Mesenchymal stem cell (in vitro differentiated cells and primary cell): ENCODE measurements at regions not wholly inside any gene's neighbourhood (a gene's known extent, or its start where the extent isn't known, plus 50 kb on each side); places are given as distances from the start of the nearest gene placed in this dataset.

Experiments
- DNase-seq: peaks from one replicate; pipeline ENCODE4 v3.0.0-alpha.2; 2013
- H2AFZ ChIP-seq: one replicate; pipeline ENCODE4 v1.6.1; 2013; ENCODE audit warnings: low read depth, mild to moderate bottlenecking, control low read depth, inconsistent platforms, low read length, moderate library complexity
- H2AK5ac ChIP-seq: 2 replicates; pipeline ENCODE4 v1.6.1; 2013; ENCODE audit warnings: low read length, moderate library complexity, mild to moderate bottlenecking, inconsistent platforms; ENCODE audit not compliant: severe bottlenecking
- H2BK120ac ChIP-seq: one replicate; pipeline ENCODE4 v1.6.1; 2013; ENCODE audit warnings: low read depth, mild to moderate bottlenecking, inconsistent platforms, low read length, moderate library complexity
- H2BK12ac ChIP-seq, 2 experiments: one replicate each; pipeline ENCODE4 v1.6.1; 2013; ENCODE audit warnings: inconsistent platforms in 2 of 2, low read length in 2 of 2, mild to moderate bottlenecking in 2 of 2, moderate library complexity in 2 of 2, control low read depth in 1 of 2
- H2BK15ac ChIP-seq: one replicate; pipeline ENCODE4 v1.6.1; 2013; ENCODE audit warnings: mild to moderate bottlenecking, low read depth, inconsistent platforms; ENCODE audit not compliant: poor library complexity, severe bottlenecking
- H2BK5ac ChIP-seq: 2 replicates; pipeline ENCODE4 v1.6.1; 2013; ENCODE audit warnings: low read depth, mild to moderate bottlenecking, low read length, control low read depth, inconsistent platforms; ENCODE audit not compliant: poor library complexity, severe bottlenecking
- H3K14ac ChIP-seq, 2 experiments: one replicate each; pipeline ENCODE4 v1.6.1; 2013; ENCODE audit warnings: inconsistent platforms in 2 of 2, low read length in 2 of 2, control low read depth in 1 of 2, mild to moderate bottlenecking in 1 of 2, moderate library complexity in 1 of 2
- H3K18ac ChIP-seq, 2 experiments: one replicate each; pipeline ENCODE4 v1.6.1; 2013; ENCODE audit warnings: inconsistent platforms in 2 of 2, low read length in 2 of 2, control low read depth in 1 of 2, low read depth in 1 of 2, mild to moderate bottlenecking in 1 of 2
- H3K23ac ChIP-seq, 2 experiments: one replicate each; pipeline ENCODE4 v1.6.1; 2013; ENCODE audit warnings: inconsistent platforms in 2 of 2, low read length in 2 of 2, mild to moderate bottlenecking in 2 of 2, moderate library complexity in 2 of 2, control low read depth in 1 of 2
- H3K27ac ChIP-seq: 2 replicates; pipeline ENCODE4 v1.5.1; 2013; ENCODE audit warnings: mild to moderate bottlenecking, moderate library complexity, low read length, control low read depth, inconsistent platforms; ENCODE audit not compliant: poor library complexity, severe bottlenecking
- H3K27me3 ChIP-seq, 2 experiments: 2 replicates each; pipeline versions ENCODE4 v1.6.1 to v1.7.0; 2013; ENCODE audit warnings: low read length in 2 of 2, mild to moderate bottlenecking in 2 of 2, moderate library complexity in 2 of 2, control low read depth in 1 of 2, inconsistent platforms in 1 of 2; ENCODE audit not compliant: control insufficient read depth in 1 of 2, insufficient read depth in 1 of 2
- H3K36me3 ChIP-seq, 2 experiments: 2 replicates each; pipeline versions ENCODE4 v1.6.1 to v1.7.0; 2013; ENCODE audit warnings: low read length in 2 of 2, control low read depth in 1 of 2, inconsistent platforms in 1 of 2, low read depth in 1 of 2, mild to moderate bottlenecking in 1 of 2; ENCODE audit not compliant: insufficient read depth in 2 of 2, control insufficient read depth in 1 of 2
- H3K4ac ChIP-seq, 2 experiments: one replicate each; pipeline ENCODE4 v1.6.1; 2013; ENCODE audit warnings: inconsistent platforms in 2 of 2, low read length in 2 of 2, mild to moderate bottlenecking in 2 of 2, moderate library complexity in 2 of 2, control low read depth in 1 of 2, low read depth in 1 of 2
- H3K4me1 ChIP-seq: 2 replicates; pipeline ENCODE4 v1.6.1; 2013; ENCODE audit warnings: low read depth, low read length, control low read depth; ENCODE audit not compliant: control insufficient read depth, insufficient read depth
- H3K4me2 ChIP-seq: 2 replicates; pipeline ENCODE4 v1.6.1; 2013; ENCODE audit warnings: low read length, mild to moderate bottlenecking, inconsistent platforms; ENCODE audit not compliant: poor library complexity, severe bottlenecking
- H3K4me3 ChIP-seq, 2 experiments: 2 replicates each; pipeline versions ENCODE4 v1.5.1 to v1.7.0; 2013; ENCODE audit warnings: low read length in 2 of 2, mild to moderate bottlenecking in 2 of 2, control low read depth in 1 of 2, low read depth in 1 of 2; ENCODE audit not compliant: insufficient read depth in 1 of 2
- H3K79me1 ChIP-seq: replicated peaks from 2 replicates; pipeline ENCODE4 v1.6.1; 2013; ENCODE audit warnings: mild to moderate bottlenecking, control low read depth, low read length, inconsistent platforms; ENCODE audit not compliant: poor library complexity, severe bottlenecking
- H3K9ac ChIP-seq: 2 replicates; pipeline ENCODE4 v1.7.0; 2013; ENCODE audit warnings: mild to moderate bottlenecking, low read length, moderate library complexity
- H3K9me3 ChIP-seq: 2 replicates; pipeline ENCODE4 v1.7.0; 2013; ENCODE audit warnings: mild to moderate bottlenecking, low read length; ENCODE audit not compliant: control insufficient read depth
- H4K8ac ChIP-seq: one replicate; pipeline ENCODE4 v1.6.1; 2013; ENCODE audit warnings: inconsistent platforms, mild to moderate bottlenecking, low read length, moderate library complexity
- H4K91ac ChIP-seq: one replicate; pipeline ENCODE4 v1.6.1; 2013; ENCODE audit warnings: mild to moderate bottlenecking, low read length, inconsistent platforms
- WGBS: methylation state at CpG from one replicate; pipeline ENCODE4 v1.1.7; 2013; ENCODE audit warnings: mixed read lengths; 5-methylcytosine and 5-hydroxymethylcytosine counted together

DNA sequence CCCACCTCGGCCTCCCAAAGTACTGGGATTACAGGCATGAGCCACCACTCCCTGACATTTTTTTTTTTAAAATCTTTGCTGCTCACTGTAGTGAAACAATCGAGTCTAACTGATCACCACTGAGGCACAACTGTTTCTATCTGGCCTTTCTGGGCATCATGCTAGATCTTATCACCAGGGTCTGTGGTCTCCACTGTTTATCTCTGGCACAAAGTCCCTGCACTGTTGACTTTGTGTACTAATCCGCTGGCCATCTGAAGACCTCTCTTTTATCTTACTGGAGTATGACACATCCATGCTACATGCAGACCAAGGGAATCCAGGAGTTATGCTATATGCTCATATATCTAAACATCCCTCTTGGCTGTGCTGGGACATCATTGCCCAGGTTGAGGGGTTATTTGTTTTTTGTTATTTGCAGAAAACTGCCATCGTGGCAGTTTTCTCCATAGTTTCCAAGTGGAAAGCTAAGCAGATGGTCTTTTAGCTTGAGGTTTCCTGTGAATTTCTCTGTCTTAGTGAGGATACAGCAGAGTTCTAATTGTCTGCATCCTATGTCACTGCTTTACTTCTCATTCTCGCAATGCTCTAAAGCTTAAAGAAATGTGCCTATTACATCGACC lies 456.9 kb downstream of the CCER1 start:
- no peak overlapping the region for H3K4ac ChIP-seq
- H3K14ac ChIP-seq = no peak overlapping the region
- H3K9me3 ChIP-seq = no peaks in the 10 kb centered on the region
- no peaks in the 10 kb centered on the region for H3K4me1 ChIP-seq
- H2BK15ac ChIP-seq = no peak overlapping the region
- H3K27me3 ChIP-seq = no peaks in the 10 kb centered on the region
- no peak overlapping the region for H3K18ac ChIP-seq
- H3K27ac ChIP-seq = no peak overlapping the region
- H2AFZ ChIP-seq = no peak overlapping the region
- H3K4me3 ChIP-seq = no peak overlapping the region
- 85% methylated on average over 4 of the region's 6 CpGs for WGBS
- no peak overlapping the region for H4K91ac ChIP-seq
- no peak overlapping the region for H3K9ac ChIP-seq
- DNase-seq = no peak
- H2AK5ac ChIP-seq = no peak overlapping the region
- H4K8ac ChIP-seq = no peak overlapping the region
- H2BK12ac ChIP-seq = no peak overlapping the region
- H3K4me2 ChIP-seq = no peak overlapping the region
- H2BK5ac ChIP-seq = no peak overlapping the region
- H3K23ac ChIP-seq = no peak overlapping the region
- H3K36me3 ChIP-seq = no peaks in the 10 kb centered on the region
- H2BK120ac ChIP-seq = no peak overlapping the region
- no peaks in the 10 kb centered on the region for H3K79me1 ChIP-seq

DNA sequence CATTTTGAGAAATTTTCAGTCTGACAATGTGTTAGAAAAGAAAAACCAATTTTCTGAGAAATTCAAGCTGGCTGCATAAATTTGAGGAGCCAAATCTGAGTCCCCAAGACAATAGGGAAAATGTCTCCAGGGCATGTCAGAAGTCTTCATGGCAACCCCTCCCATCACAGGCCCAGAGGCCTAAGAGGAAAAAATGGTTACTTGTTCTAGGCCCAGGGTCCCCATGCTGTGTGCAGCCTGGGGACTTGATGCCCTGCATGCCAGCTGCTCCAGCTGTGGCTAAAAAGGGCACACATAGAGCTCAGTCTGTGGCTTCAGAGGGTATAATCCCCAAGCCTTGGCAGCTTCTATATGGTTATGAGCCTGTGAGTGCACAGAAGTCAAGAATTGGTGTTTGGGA lies 464.6 kb downstream of the CCER1 start:
- no peak overlapping the region for H2BK15ac ChIP-seq
- no peak overlapping the region for H3K9ac ChIP-seq
- H4K91ac ChIP-seq = no peak overlapping the region
- H3K27ac ChIP-seq = no peak overlapping the region
- H3K4me2 ChIP-seq = no peak overlapping the region
- no peak overlapping the region for H4K8ac ChIP-seq
- no peaks in the 10 kb centered on the region for H3K9me3 ChIP-seq
- H3K23ac ChIP-seq = no peak overlapping the region
- H3K18ac ChIP-seq = no peak overlapping the region
- no peak overlapping the region for H2AK5ac ChIP-seq
- no peak overlapping the region for H2AFZ ChIP-seq
- no peaks in the 10 kb centered on the region for H3K36me3 ChIP-seq
- H3K27me3 ChIP-seq = no peaks in the 10 kb centered on the region
- DNase-seq = no peak
- H3K14ac ChIP-seq = no peak overlapping the region
- H2BK5ac ChIP-seq = no peak overlapping the region
- H3K4me1 ChIP-seq = no peaks in the 10 kb centered on the region
- no peak overlapping the region for H2BK12ac ChIP-seq
- H3K4me3 ChIP-seq = no peak overlapping the region
- H3K4ac ChIP-seq = no peak overlapping the region
- H2BK120ac ChIP-seq = no peak overlapping the region
- no peaks in the 10 kb centered on the region for H3K79me1 ChIP-seq

DNA sequence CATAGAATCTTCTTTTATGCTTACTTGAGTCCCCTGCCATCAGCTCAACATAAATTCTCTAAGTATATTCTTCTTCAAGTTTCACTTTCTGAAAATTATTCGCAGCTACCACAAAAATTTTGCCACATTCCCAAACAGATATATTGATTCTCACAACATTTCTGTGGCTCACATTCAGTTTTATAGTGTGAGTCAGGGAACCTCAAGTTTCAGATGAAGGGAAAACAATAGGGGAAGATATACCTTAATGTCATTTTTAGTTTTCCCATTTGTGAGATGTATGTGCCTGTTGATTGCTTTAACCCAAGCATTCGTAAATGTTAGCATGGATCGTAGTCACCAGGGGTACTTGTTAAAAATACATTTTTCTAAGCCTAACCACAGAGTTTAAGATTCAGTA lies 465.8 kb downstream of the CCER1 start:
- H4K8ac ChIP-seq = no peak overlapping the region
- WGBS = 100% methylated on average over 1 of the region's 3 CpGs

DNA sequence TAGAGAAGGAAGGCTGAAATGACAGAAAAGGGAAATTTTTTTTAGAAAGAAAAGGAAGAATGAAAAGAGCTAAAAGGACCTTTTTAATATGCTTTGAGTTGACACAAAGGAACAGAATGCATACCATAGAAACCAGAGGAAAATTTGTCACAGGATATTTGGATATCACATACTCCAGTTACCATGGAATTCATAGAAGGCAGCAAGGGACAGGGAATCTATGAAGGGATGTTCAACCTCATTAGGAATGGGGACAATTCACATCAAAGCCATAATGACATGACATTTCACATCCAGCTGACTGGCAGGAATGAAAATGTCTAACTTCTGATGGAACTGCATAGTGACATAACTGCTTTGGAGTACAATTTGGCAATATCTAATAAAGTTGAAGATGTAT lies 469.4 kb downstream of the CCER1 start:
- no peak overlapping the region for H3K4me3 ChIP-seq

More for the DNA sequence above, 465.8 kb downstream of the CCER1 start:
- H2BK120ac ChIP-seq = no peak overlapping the region
- no peak overlapping the region for H2AK5ac ChIP-seq
- no peak overlapping the region for H2BK15ac ChIP-seq
- H2BK5ac ChIP-seq = no peak overlapping the region
- H3K9ac ChIP-seq = no peak overlapping the region
- H3K23ac ChIP-seq = no peak overlapping the region
- no peak overlapping the region for H4K91ac ChIP-seq
- H2BK12ac ChIP-seq = no peak overlapping the region
- no peak for DNase-seq
- H3K4me1 ChIP-seq = no peaks in the 10 kb centered on the region
- no peak overlapping the region for H3K4me2 ChIP-seq
- no peak overlapping the region for H2AFZ ChIP-seq
- no peaks in the 10 kb centered on the region for H3K27me3 ChIP-seq
- H3K14ac ChIP-seq = no peak overlapping the region
- H3K36me3 ChIP-seq = no peaks in the 10 kb centered on the region
- H3K79me1 ChIP-seq = no peaks in the 10 kb centered on the region
- H3K4me3 ChIP-seq = no peak overlapping the region
- no peaks in the 10 kb centered on the region for H3K9me3 ChIP-seq
- H3K18ac ChIP-seq = no peak overlapping the region
- no peak overlapping the region for H3K4ac ChIP-seq
- H3K27ac ChIP-seq = no peak overlapping the region

More for the DNA sequence above, 469.4 kb downstream of the CCER1 start:
- Histone ChIP-seq H3K4me2 (no peak overlapping the region), H3K27me3 (no peaks in the 10 kb centered on the region), H3K79me1 (no peaks in the 10 kb centered on the region), H3K18ac (no peak overlapping the region), H2AFZ (no peak overlapping the region), H3K27ac (no peak overlapping the region), H3K9me3 (no peaks in the 10 kb centered on the region), H3K9ac (no peak overlapping the region), H2AK5ac (no peak overlapping the region), H2BK120ac (no peak overlapping the region), H2BK15ac (no peak overlapping the region), H4K91ac (no peak overlapping the region), H3K4me1 (no peaks in the 10 kb centered on the region), H3K23ac (no peak overlapping the region), H4K8ac (no peak overlapping the region), H2BK12ac (no peak overlapping the region), H3K36me3 (no peaks in the 10 kb centered on the region), H3K14ac (no peak overlapping the region), H2BK5ac (no peak overlapping the region), H3K4ac (no peak overlapping the region)
- DNase-seq = no peak
